ENCODE measurements at regions not wholly inside any gene's neighbourhood (a gene's known extent, or its start where the extent isn't known, plus 50 kb on each side); places are given as distances from the start of the nearest gene placed in this dataset.

GRCh38 chr10:90414926-90415325 is 442.9 kb downstream of the HTR7 start:
- no peak for DNase-seq (ENCODE audit: low spot score)

- DNase-seq (ENCODE audit: low spot score) = no peak
Observed at GRCh38 chr10:90417029-90417428, 440.8 kb downstream of the HTR7 start.

- DNase-seq (ENCODE audit: low spot score) = no peak
Observed at GRCh38 chr10:90417476-90418210, 440.2 kb downstream of the HTR7 start.

- no peak for DNase-seq (ENCODE audit: low spot score)
Observed at GRCh38 chr10:90418869-90419652, 438.8 kb downstream of the HTR7 start.

GRCh38 chr10:90420637-90421318 is 437.1 kb downstream of the HTR7 start:
- DNase-seq (ENCODE audit: low spot score) = no peak

- DNase-seq (ENCODE audit: low spot score) = no peak
Observed at GRCh38 chr10:90421874-90422273, 436.0 kb downstream of the HTR7 start.

- no peak for DNase-seq (ENCODE audit: low spot score)
Observed at GRCh38 chr10:90424730-90425129, 433.1 kb downstream of the HTR7 start.

GRCh38 chr10:90430186-90430585 is 427.7 kb downstream of the HTR7 start:
- DNase-seq (ENCODE audit: low spot score) = no peak

GRCh38 chr10:90432866-90433265 is 425.0 kb downstream of the HTR7 start:
- DNase-seq (ENCODE audit: low spot score) = no peak

- no peak for DNase-seq (ENCODE audit: low spot score)
Observed at GRCh38 chr10:90435296-90435695, 422.5 kb downstream of the HTR7 start.

GRCh38 chr10:90437452-90437851 is 420.4 kb downstream of the HTR7 start:
- no peak for DNase-seq (ENCODE audit: low spot score)

GRCh38 chr10:90440870-90441269 is 417.0 kb downstream of the HTR7 start:
- no peak for DNase-seq (ENCODE audit: low spot score)

- DNase-seq (ENCODE audit: low spot score) = no peak
Observed at GRCh38 chr10:90443342-90443741, 414.5 kb downstream of the HTR7 start.

GRCh38 chr10:90447831-90448230 is 410.0 kb downstream of the HTR7 start:
- no peak for DNase-seq (ENCODE audit: low spot score)

- no peak for DNase-seq (ENCODE audit: low spot score)
Observed at GRCh38 chr10:90450797-90451196, 407.0 kb downstream of the HTR7 start.

- DNase-seq (ENCODE audit: low spot score) = no peak
Observed at GRCh38 chr10:90451283-90451682, 406.6 kb downstream of the HTR7 start.

GRCh38 chr10:90458054-90458453 is 399.8 kb downstream of the HTR7 start:
- DNase-seq (ENCODE audit: low spot score) = no peak

- DNase-seq (ENCODE audit: low spot score) = no peak
Observed at GRCh38 chr10:90458571-90458970, 399.3 kb downstream of the HTR7 start.

- no peak for DNase-seq (ENCODE audit: low spot score)
Observed at GRCh38 chr10:90461437-90462155, 396.2 kb downstream of the HTR7 start.

GRCh38 chr10:90462749-90463470 is 394.9 kb downstream of the HTR7 start:
- DNase-seq (ENCODE audit: low spot score) = no peak

GRCh38 chr10:90464329-90464728 is 393.5 kb downstream of the HTR7 start:
- DNase-seq (ENCODE audit: low spot score) = no peak

- DNase-seq (ENCODE audit: low spot score) = no peak
Observed at GRCh38 chr10:90470966-90471365, 386.9 kb downstream of the HTR7 start.

Measured in CD4-positive, alpha-beta T cell treated with Interleukin-6 at 100 ng/mL for 8 hours (primary cell).